ENCODE measurements at regions not wholly inside any gene's neighbourhood (a gene's known extent, or its start where the extent isn't known, plus 50 kb on each side); places are given as distances from the start of the nearest gene placed in this dataset.

DNA sequence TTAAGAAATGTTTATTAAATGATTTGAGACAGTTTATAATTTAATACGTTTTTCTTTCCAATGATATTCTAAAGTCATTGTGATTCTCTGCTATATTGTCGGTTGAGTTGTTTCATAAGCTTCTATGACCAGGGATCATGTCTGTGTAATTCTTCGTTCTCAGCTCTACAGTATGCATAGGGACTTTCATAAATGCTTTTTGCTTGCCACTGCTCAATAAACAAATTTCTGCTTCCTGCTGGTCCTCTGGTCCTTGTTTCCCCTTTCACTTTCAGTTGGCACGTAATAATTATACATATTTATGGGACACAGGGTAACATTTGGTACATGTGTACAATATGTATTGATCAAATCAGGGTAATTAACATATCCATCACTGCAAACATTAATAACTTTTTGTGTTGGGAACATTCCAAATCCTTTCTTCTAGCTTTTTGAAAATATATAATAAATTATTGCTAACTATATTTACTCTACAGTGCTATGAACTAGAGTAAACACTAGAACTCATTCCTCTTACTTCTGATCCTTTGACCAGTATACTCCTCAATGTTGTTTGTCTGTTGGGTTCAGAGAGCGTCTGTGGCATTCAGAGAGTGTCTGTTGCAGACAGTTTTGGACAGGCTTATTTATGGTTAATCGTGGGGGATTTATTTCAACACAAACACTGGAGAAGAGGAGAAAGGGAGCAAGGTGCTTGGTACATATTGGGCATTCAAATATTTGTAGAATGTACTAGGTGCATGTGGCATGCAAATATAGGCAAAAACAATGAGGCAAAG is 68.3 kb upstream of the SPANXB1 start:
- Histone ChIP-seq H3K4me3 (ENCODE audit: low read depth in 2 of 2, low read length in 1 of 2) (no peak overlapping the region), H3K36me3 (replicated peaks in 1 of 2; ENCODE audit: control insufficient read depth in 1 of 2, insufficient read depth in 2 of 2, low read length in 1 of 2) (no peaks in the 10 kb centered on the region), H3K9ac (no peak overlapping the region), H3K79me2 (ENCODE audit: insufficient read depth) (no peaks in the 10 kb centered on the region), H3F3A (replicated peaks; ENCODE audit: insufficient read depth) (no peaks in the 10 kb centered on the region), H2AFZ (ENCODE audit: low read depth) (no peak overlapping the region), H3K4me1 (ENCODE audit: control insufficient read depth in 1 of 2, insufficient read depth in 2 of 2, low read depth in 1 of 2, low read length in 1 of 2) (no peaks in the 10 kb centered on the region), H4K20me1 (ENCODE audit: insufficient read depth) (no peaks in the 10 kb centered on the region), H3K9me2 (no peaks in the 10 kb centered on the region), H3K9me3 (no peaks in the 10 kb centered on the region), H3K27ac (ENCODE audit: low read depth in 2 of 2, low read length in 1 of 2) (no peak overlapping the region), H3K4me2 (no peak overlapping the region), H3K27me3 (ENCODE audit: insufficient read depth) (peaks cover 19% of the 10 kb centered on the region; the same call in 1 of the 2 replicates)
- POLR2A ChIA-PET = no interaction called here
- WGBS (ENCODE audit: low lambda C conversion rate) = 5% methylated on average over 6 of the region's 6 CpGs
- CTCF ChIA-PET = interaction anchor here (1.5 kb wide), 1 partner anchor 10 kb away, joined by 7 read pairs; no protein-coding TSS in a partner anchor
- TF ChIP-seq SIN3A (IDR thresholded peaks at IDR 0.05; ENCODE audit: borderline replicate concordance, low read depth, low read length) (no peak), TEAD4 (IDR thresholded peaks at IDR 0.05; ENCODE audit: borderline replicate concordance, insufficient read depth) (no peak), USF2 (IDR thresholded peaks at IDR 0.05; ENCODE audit: borderline replicate concordance, low read depth, low read length) (no peak), EP300 (IDR thresholded peaks at IDR 0.05; ENCODE audit: borderline replicate concordance in 1 of 2, low read depth in 1 of 2, low read length in 1 of 2) (no peak), CHD2 (IDR thresholded peaks at IDR 0.05; ENCODE audit: low read length, partially characterized antibody) (no peak), NFIC (IDR thresholded peaks at IDR 0.05; ENCODE audit: borderline replicate concordance) (no peak), SMC3 (IDR thresholded peaks at IDR 0.05; ENCODE audit: low read depth, low read length) (no peak), NRF1 (IDR thresholded peaks at IDR 0.05; ENCODE audit: low read depth, low read length) (no peak), ZBTB33 (IDR thresholded peaks at IDR 0.05; ENCODE audit: borderline replicate concordance, low read depth) (no peak), FOXM1 (IDR thresholded peaks at IDR 0.05; ENCODE audit: low read depth) (no peak), ELF1 (IDR thresholded peaks at IDR 0.05) (no peak), RCOR1 (IDR thresholded peaks at IDR 0.05; ENCODE audit: low read length) (no peak), FOSL2 (IDR thresholded peaks at IDR 0.05; ENCODE audit: borderline replicate concordance, low read depth) (no peak), RFX5 (IDR thresholded peaks at IDR 0.05; ENCODE audit: low read length) (no peak), JUND (IDR thresholded peaks at IDR 0.05) (no peak), MEF2A (IDR thresholded peaks at IDR 0.05; ENCODE audit: borderline replicate concordance, low read depth) (no peak), POLR2AphosphoS5 (IDR thresholded peaks at IDR 0.05; ENCODE audit: low read depth, low read length) (no peak), EZH2phosphoT487 (IDR thresholded peaks at IDR 0.05; ENCODE audit: borderline replicate concordance, low read depth) (no peak)
- TF ChIP-seq, protein P1, sequence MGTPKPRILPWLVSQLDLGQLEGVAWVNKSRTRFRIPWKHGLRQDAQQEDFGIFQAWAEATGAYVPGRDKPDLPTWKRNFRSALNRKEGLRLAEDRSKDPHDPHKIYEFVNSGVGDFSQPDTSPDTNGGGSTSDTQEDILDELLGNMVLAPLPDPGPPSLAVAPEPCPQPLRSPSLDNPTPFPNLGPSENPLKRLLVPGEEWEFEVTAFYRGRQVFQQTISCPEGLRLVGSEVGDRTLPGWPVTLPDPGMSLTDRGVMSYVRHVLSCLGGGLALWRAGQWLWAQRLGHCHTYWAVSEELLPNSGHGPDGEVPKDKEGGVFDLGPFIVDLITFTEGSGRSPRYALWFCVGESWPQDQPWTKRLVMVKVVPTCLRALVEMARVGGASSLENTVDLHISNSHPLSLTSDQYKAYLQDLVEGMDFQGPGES (IDR thresholded peaks at IDR 0.05; ENCODE audit: low read depth, low read length) = no peak
- no peak for DNase-seq
